ENCODE measurements at regions not wholly inside any gene's neighbourhood (a gene's known extent, or its start where the extent isn't known, plus 50 kb on each side); places are given as distances from the start of the nearest gene placed in this dataset.

DNA sequence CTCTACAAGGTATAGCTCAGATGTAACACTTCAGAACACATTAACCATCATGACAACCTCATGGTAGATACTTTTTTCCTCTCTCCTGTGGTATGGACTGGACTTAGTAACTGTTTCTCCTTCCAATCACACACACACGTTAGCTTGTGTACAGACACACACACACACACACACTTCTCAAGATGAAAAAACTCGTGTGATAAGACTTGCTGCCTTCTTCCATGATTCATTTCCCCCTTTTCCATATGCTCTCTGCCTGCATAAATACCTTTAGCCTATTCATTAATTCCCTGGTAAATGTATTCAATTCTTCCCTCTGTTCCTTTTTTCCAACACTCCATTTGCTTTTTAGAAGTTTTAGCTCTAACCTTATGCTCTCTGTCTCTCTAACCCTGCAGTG, 118.9 kb upstream of the TANK start:
- Histone ChIP-seq H3K36me3 (no peaks in the 10 kb centered on the region), H3K4me1 (peaks cover 21% of the 10 kb centered on the region), H3K27me3 (ENCODE audit: low read depth) (peaks cover 2% of the 10 kb centered on the region), H3K27ac (replicated peaks) (no peak overlapping the region), H3K9me3 (replicated peaks) (no peaks in the 10 kb centered on the region), H3K4me3 (no peak overlapping the region)
- TF ChIP-seq, protein P1, sequence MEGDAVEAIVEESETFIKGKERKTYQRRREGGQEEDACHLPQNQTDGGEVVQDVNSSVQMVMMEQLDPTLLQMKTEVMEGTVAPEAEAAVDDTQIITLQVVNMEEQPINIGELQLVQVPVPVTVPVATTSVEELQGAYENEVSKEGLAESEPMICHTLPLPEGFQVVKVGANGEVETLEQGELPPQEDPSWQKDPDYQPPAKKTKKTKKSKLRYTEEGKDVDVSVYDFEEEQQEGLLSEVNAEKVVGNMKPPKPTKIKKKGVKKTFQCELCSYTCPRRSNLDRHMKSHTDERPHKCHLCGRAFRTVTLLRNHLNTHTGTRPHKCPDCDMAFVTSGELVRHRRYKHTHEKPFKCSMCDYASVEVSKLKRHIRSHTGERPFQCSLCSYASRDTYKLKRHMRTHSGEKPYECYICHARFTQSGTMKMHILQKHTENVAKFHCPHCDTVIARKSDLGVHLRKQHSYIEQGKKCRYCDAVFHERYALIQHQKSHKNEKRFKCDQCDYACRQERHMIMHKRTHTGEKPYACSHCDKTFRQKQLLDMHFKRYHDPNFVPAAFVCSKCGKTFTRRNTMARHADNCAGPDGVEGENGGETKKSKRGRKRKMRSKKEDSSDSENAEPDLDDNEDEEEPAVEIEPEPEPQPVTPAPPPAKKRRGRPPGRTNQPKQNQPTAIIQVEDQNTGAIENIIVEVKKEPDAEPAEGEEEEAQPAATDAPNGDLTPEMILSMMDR (IDR thresholded peaks at IDR 0.05; ENCODE audit: borderline replicate concordance) = no peak
- DNase-seq = no peak
- intact Hi-C loops (cut with micrococcal nuclease) = no loop called here

DNA sequence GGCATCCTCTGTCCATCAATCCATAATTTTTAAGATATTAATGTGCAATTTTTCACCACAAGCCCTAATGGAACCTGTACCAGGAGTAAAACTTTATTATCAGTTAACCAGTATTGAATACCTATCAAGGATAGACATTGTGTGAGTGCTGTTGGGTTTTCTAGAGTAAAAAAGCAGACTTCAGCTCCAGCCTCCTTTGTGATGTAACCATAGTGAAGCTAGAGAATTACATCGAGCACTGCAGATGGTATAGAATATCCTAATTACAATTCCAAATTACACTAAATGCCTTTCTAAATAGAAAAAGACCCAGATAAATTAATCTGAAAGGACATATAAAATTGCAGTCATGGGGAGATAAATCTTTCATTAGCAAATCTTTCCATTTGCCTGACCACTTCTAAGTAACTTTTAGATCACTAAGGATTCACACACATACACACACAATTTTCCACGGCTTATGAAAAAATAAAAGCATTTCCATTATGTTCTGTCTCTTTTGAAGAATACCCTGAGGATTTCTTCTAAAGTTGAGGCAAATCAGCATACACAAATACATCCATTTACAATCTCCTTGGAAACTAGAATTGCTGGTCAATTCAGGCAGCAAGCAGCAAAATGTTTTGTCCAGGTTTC, 117.1 kb upstream of the TANK start:
- H3K36me3 ChIP-seq = no peaks in the 10 kb centered on the region
- no peak overlapping the region for H3K4me3 ChIP-seq
- TF ChIP-seq, protein P1 (IDR thresholded peaks at IDR 0.05; ENCODE audit: borderline replicate concordance) = no peak
- H3K27me3 ChIP-seq (ENCODE audit: low read depth) = peaks cover 2% of the 10 kb centered on the region
- no peaks in the 10 kb centered on the region for H3K9me3 ChIP-seq (replicated peaks)
- H3K27ac ChIP-seq (replicated peaks) = no peak overlapping the region
- no peak for DNase-seq
- intact Hi-C loops (cut with micrococcal nuclease) = no loop called here
- peaks cover 18% of the 10 kb centered on the region for H3K4me1 ChIP-seq

DNA sequence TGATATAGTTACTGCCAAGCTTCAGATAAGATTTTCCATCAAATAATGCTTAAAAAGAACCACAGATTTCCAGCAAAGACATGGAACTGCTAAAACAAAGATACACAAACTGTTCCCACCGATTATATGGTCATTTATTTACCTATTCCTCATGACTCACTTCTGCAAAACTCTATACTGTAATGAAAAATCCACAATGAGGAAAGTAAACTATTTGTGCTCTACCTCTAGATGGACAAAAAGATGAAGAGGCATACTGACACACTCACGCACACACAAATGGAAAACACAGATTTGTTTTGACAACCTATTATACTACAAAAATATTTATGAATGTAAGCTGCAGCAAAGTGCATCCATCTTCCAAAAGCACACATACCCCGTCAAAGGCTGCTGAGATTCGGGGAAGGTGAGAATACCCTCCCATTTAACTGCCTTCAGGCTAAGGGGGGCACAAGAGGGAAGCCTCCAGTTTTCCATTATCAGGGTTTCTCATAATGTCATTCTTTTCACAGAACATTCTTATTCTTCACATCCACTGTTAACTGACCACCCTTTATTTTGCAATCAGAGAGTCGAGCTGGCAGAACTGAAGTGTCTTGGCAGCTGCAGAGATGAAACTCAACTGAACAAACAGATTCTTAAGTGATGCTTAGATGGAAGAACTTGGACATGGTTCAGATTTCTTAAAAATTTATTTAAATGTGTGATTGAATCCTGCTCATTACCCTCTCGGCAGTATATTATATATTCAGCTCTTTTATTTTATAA, 115.9 kb upstream of the TANK start:
- peak; percentile 16 for DNase-seq
- Histone ChIP-seq H3K36me3 (no peaks in the 10 kb centered on the region), H3K9me3 (replicated peaks) (no peaks in the 10 kb centered on the region), H3K4me3 (no peak overlapping the region), H3K4me1 (peaks cover 18% of the 10 kb centered on the region), H3K27me3 (ENCODE audit: low read depth) (peaks cover 2% of the 10 kb centered on the region), H3K27ac (replicated peaks) (peak overlapping the region; percentile 36)
- TF ChIP-seq, protein P1 (IDR thresholded peaks at IDR 0.05; ENCODE audit: borderline replicate concordance) = no peak
- intact Hi-C loops (cut with micrococcal nuclease) = no loop called here

DNA sequence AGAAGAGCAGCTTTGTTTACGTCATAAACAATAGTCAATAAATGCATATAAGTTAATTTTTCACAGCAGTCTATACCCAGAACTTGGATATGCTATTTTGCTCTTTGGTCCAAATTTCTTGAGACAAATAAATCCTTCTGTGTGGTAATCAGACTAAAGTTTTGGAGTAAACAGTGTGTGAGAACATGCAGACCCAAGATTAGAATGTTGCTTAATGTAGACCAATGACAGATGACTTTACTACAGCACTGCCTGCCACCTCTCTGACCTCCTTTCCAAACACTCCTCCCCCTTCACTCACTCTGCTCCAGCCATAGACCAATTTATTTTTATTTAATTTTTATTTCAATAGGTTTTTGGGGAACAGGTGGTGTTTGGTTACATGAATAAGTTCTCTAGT, 115.3 kb upstream of the TANK start:
- Histone ChIP-seq H3K9me3 (replicated peaks) (no peaks in the 10 kb centered on the region), H3K4me1 (peaks cover 18% of the 10 kb centered on the region), H3K27me3 (ENCODE audit: low read depth) (peaks cover 2% of the 10 kb centered on the region), H3K27ac (replicated peaks) (peak overlapping the region; percentile 36), H3K4me3 (no peak overlapping the region), H3K36me3 (no peaks in the 10 kb centered on the region)
- TF ChIP-seq, protein P1 (IDR thresholded peaks at IDR 0.05; ENCODE audit: borderline replicate concordance) = no peak
- no peak for DNase-seq
- intact Hi-C loops (cut with micrococcal nuclease) = no loop called here

DNA sequence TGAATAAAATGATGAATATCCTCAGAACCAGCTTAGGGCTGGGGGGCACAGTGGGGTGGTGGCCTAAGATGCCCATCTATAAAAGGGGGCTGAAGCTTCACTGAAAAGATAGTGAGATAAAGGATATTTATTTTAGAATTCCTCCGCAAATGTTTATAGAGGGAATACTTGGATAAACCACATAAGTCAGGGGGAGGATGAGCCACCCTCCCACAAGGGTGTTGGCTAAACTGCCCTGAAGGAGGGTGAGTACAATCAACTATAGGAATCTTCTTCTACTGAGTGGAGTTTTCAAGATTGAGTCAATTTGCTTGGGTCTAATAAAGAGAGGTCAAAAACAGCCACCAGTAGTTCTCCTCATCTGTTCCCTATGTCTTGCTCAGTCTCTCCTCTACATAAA, 114.5 kb upstream of the TANK start:
- intact Hi-C loops (cut with micrococcal nuclease) = no loop called here
- Histone ChIP-seq H3K4me3 (no peak overlapping the region), H3K9me3 (replicated peaks) (no peaks in the 10 kb centered on the region), H3K36me3 (no peaks in the 10 kb centered on the region), H3K27ac (replicated peaks) (no peak overlapping the region), H3K4me1 (peaks cover 18% of the 10 kb centered on the region), H3K27me3 (ENCODE audit: low read depth) (peaks cover 2% of the 10 kb centered on the region)
- TF ChIP-seq, protein P1 (IDR thresholded peaks at IDR 0.05; ENCODE audit: borderline replicate concordance) = no peak
- DNase-seq = no peak
